K562 (cell line): ENCODE measurements at regions not wholly inside any gene's neighbourhood (a gene's known extent, or its start where the extent isn't known, plus 50 kb on each side); places are given as distances from the start of the nearest gene placed in this dataset.
"Not testable (repeated sequence)": the region's sequence is repeated elsewhere in the genome, so short reads cannot be mapped to it uniquely, and the experiment has no call there.

Experiments
- ATAC-seq: fragments of 200-7000 bp; cut with Tn5 transposase; 3 replicates; pipeline ENCODE4 v1.9.1; 2020; ENCODE audit warnings: moderate library complexity
- BruUV-seq: library from RNA; stranded (reverse); fragments of 400-500 nt; replicated peaks from 2 replicates; lab custom pipeline; 2021; lab: Mats Ljungman, UMichigan
- CTCF ChIA-PET: fragments of 300-600 bp; formaldehyde crosslinking; extraction: SDS; loops from one replicate; lab custom pipeline; 2021; ENCODE audit warnings: low intra/inter-chr PET ratio; lab: Yijun Ruan, JAX
- POLR2A ChIA-PET: fragments of 300-600, 350-650 bp; sonication (Branson Sonifier 250); formaldehyde crosslinking; extraction: SDS; loops from one replicate; lab custom pipeline; 2021; ENCODE audit warnings: antibody characterized with exemption, inconsistent platforms; lab: Yijun Ruan, JAX
- DNase-seq, 4 experiments: peaks; one replicate each; pipeline versions ENCODE4 v3.0.0 to v3.0.0-alpha.2; 2011 to 2018; ENCODE audit warnings: low spot score in 3 of 4, mixed read lengths in 3 of 4; ENCODE audit errors: extremely low read depth in 1 of 4
- FAIRE-seq: peaks from 2 replicates; lab custom pipeline; 2011; peaks lifted over from hg19 to GRCh38; lab: Jason Lieb, UNC
- H2AFZ ChIP-seq: 2 replicates; pipeline ENCODE4 v1.6.0; 2011; ENCODE audit warnings: low read depth, low read length, control low read depth, inconsistent platforms
- H3K27ac ChIP-seq: fragments of 200-600 bp; 3 replicates; pipeline ENCODE4 v1.8.0; 2011; ENCODE audit warnings: low read depth, mild to moderate bottlenecking, control low read depth, inconsistent platforms, low read length, moderate library complexity, mixed read lengths; ENCODE audit errors: extremely low read depth
- H3K27me3 ChIP-seq, 2 experiments: fragments of 300-600 bp in 1 of 2; 2 replicates in 1 of 2; 3 replicates in 1 of 2; pipeline versions ENCODE4 v1.6.0 to v1.8.0; 2011; ENCODE audit warnings: inconsistent platforms in 2 of 2, low read length in 2 of 2, mild to moderate bottlenecking in 1 of 2, mixed read lengths in 1 of 2, moderate library complexity in 1 of 2; ENCODE audit not compliant: control insufficient read depth in 2 of 2, insufficient read depth in 2 of 2
- H3K36me3 ChIP-seq: fragments of 300-600 bp; 3 replicates; pipeline ENCODE4 v1.8.0; 2011; ENCODE audit warnings: mild to moderate bottlenecking, low read length, inconsistent platforms; ENCODE audit not compliant: control insufficient read depth, insufficient read depth
- H3K4me1 ChIP-seq, 2 experiments: fragments of 200-600 bp in 1 of 2; replicated peaks in 1 of 2; 2 replicates in 1 of 2; 3 replicates in 1 of 2; pipeline versions ENCODE4 v1.5.1 to v1.8.0; 2011; ENCODE audit warnings: inconsistent platforms in 2 of 2, low read length in 2 of 2, mild to moderate bottlenecking in 1 of 2, mixed read lengths in 1 of 2, moderate library complexity in 1 of 2; ENCODE audit not compliant: control insufficient read depth in 2 of 2, insufficient read depth in 2 of 2
- H3K4me2 ChIP-seq: 2 replicates; pipeline ENCODE4 v1.6.1; 2011; ENCODE audit warnings: low read length, control low read depth, inconsistent platforms, mixed read lengths; ENCODE audit not compliant: insufficient read depth
- H3K4me3 ChIP-seq: fragments of 200-600 bp; sonication (generic), shearing (Covaris generic); 2 replicates; pipeline ENCODE4 v1.5.1; 2016; ENCODE audit warnings: control low read depth, inconsistent platforms
- H3K79me2 ChIP-seq: fragments of 200-600 bp; 3 replicates; pipeline ENCODE4 v1.8.0; 2011; ENCODE audit warnings: low read length, inconsistent platforms; ENCODE audit not compliant: control insufficient read depth, insufficient read depth
- H3K9ac ChIP-seq, 2 experiments: 2 replicates each; pipeline versions ENCODE4 v1.6.0 to v1.6.1; 2011; ENCODE audit warnings: low read depth in 2 of 2, low read length in 2 of 2, control low read depth in 1 of 2, inconsistent platforms in 1 of 2, mild to moderate bottlenecking in 1 of 2, mixed read lengths in 1 of 2; ENCODE audit not compliant: insufficient read depth in 1 of 2
- H3K9me1 ChIP-seq: one replicate; pipeline ENCODE4 v1.6.0; 2011; ENCODE audit warnings: inconsistent platforms, mild to moderate bottlenecking, low read length, moderate library complexity; ENCODE audit not compliant: control insufficient read depth, insufficient read depth
- H3K9me3 ChIP-seq: replicated peaks from 2 replicates; pipeline ENCODE4 v1.5.1; 2011; ENCODE audit warnings: low read depth, low read length, inconsistent platforms; ENCODE audit not compliant: control insufficient read depth, insufficient read depth
- H4K20me1 ChIP-seq: replicated peaks from 2 replicates; pipeline ENCODE4 v1.6.1; 2011; ENCODE audit warnings: low read length, inconsistent platforms, mixed read lengths; ENCODE audit not compliant: control insufficient read depth, insufficient read depth
- BACH1 ChIP-seq: fragments of 200-800 bp; sonication (Bioruptor generic); IDR thresholded peaks from 2 replicates; pipeline ENCODE4 v1.6.1; 2016; ENCODE audit warnings: missing genetic modification characterization, missing compliant biosample characterization
- HOXB6 ChIP-seq: fragments of 250-450 bp; sonication (Bioruptor Pico); IDR thresholded peaks from 2 replicates; pipeline ENCODE4 v1.5.1; 2022; ENCODE audit warnings: mild to moderate bottlenecking, borderline replicate concordance
- MBD2 ChIP-seq: sonication (generic); IDR thresholded peaks from 2 replicates; pipeline ENCODE4 v1.6.1; 2016; ENCODE audit warnings: low read depth, borderline replicate concordance
- MYC ChIP-seq, 2 experiments: fragments of 250-450 bp in 1 of 2; sonication (Bioruptor Pico) in 1 of 2; IDR thresholded peaks; 2 replicates each; pipeline versions ENCODE4 v1.5.1 to v1.6.1; 2012 to 2021; ENCODE audit warnings: low read depth in 2 of 2, borderline replicate concordance in 1 of 2, improper control_type of control experiment in 1 of 2, low read length in 1 of 2, mild to moderate bottlenecking in 1 of 2, moderate library complexity in 1 of 2
- NR2C1 ChIP-seq, 2 experiments: fragments of 450-650 bp; IDR thresholded peaks; 2 replicates each; pipeline ENCODE4 v1.6.1; 2017; ENCODE audit warnings: mild to moderate bottlenecking in 2 of 2, antibody characterized with exemption in 1 of 2, inconsistent platforms in 1 of 2, missing compliant biosample characterization in 1 of 2, missing genetic modification characterization in 1 of 2
- WGBS: fragments of 100-300 bp; shearing (Covaris generic); methylation state at CpG from one replicate; pipeline ENCODE4 v1.1.6; 2016; ENCODE audit warnings: low coverage, mixed read lengths; ENCODE audit not compliant: insufficient coverage; ENCODE audit errors: missing lambda C conversion rate; 5-methylcytosine and 5-hydroxymethylcytosine counted together
- in situ Hi-C: fragments of 300-500 bp; cut with MboI; formaldehyde crosslinking; loops from 4 replicates; pipeline ENCODE4 v1.15.0; 2018; ENCODE audit warnings: inconsistent platforms, mixed read lengths
- intact Hi-C: fragments of 100-400 bp; cut with micrococcal nuclease; formaldehyde crosslinking; loops from 2 replicates; pipeline ENCODE4 v1.14.2; 2022

DNA sequence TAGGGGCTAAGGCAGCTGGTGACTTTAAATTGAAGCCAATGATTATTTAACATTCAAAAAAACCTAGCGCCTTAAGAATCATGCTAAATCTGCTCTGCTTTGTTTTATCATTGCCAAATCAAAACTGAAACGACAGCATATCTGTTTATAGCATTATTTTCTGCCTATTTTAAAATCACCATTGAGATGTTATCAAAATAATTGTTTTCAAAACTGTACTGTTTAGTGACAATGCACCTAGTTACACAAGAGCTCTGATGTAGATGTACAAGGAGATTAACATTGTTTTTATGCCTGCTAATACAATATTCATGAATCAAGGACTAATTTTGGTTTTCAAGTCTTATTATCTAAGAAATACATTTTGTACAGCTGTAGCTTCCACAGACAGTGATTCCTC is 1521.3 kb downstream of the AMY1C start (continued):
- no peak for TF ChIP-seq MYC (IDR thresholded peaks at IDR 0.05; ENCODE audit: low read depth, low read length)
- TF ChIP-seq MYC (CRISPR knock-in tag; IDR thresholded peaks at IDR 0.05; ENCODE audit: borderline replicate concordance, low read depth), result no peak
- TF ChIP-seq BACH1 (tag), result no peak
- no peak for TF ChIP-seq MBD2
- no peak for TF ChIP-seq NR2C1 (IDR thresholded peaks at IDR 0.05)
- TF ChIP-seq NR2C1 (tag; IDR thresholded peaks at IDR 0.05), result no peak
- TF ChIP-seq HOXB6 (CRISPR knock-in tag), result no peak

- H3K27me3 ChIP-seq, ATAC-seq, H3K4me1 ChIP-seq, BruUV-seq, intact Hi-C loops, DNase-seq, H3K9ac ChIP-seq, H3K9me1 ChIP-seq, in situ Hi-C loops, H3K27ac ChIP-seq, H3K36me3 ChIP-seq, H3K4me3 ChIP-seq, H2AFZ ChIP-seq, CTCF ChIA-PET, FAIRE-seq, H4K20me1 ChIP-seq, H3K4me2 ChIP-seq, POLR2A ChIA-PET, H3K79me2 ChIP-seq, H3K9me3 ChIP-seq: not testable (repeated sequence)
- 0% methylated on average over 8 of the region's 8 CpGs for WGBS
Observed at GRCh38 chr1:105272376-105272775, 1522.7 kb downstream of the AMY1C start.
